ENCODE measurements at regions not wholly inside any gene's neighbourhood (a gene's known extent, or its start where the extent isn't known, plus 50 kb on each side); places are given as distances from the start of the nearest gene placed in this dataset.

DNA sequence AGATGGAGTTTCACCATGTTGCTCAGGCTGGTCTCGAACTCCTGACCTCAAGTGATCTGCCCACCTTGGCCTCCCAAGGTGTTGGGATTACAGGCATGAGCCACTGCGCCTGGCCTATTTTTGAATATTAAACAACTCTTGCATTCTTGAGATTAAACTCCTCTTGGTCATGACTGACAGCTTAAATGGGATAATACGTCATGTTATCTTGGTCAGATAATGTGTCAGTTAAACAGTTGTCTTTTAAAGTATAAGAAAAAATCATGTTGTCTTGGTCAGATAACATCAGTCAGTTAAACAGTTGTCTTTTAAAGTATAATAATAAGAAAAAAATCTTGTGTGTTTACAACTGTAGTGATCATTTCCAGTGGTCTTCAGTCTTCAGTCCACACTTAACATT lies 73.6 kb upstream of the SYPL1 start:
- DNase-seq (ENCODE audit: low spot score): no peak
- no peaks in the 10 kb centered on the region for H3K27me3 ChIP-seq (ENCODE audit: insufficient read depth, poor library complexity, severe bottlenecking)

DNA sequence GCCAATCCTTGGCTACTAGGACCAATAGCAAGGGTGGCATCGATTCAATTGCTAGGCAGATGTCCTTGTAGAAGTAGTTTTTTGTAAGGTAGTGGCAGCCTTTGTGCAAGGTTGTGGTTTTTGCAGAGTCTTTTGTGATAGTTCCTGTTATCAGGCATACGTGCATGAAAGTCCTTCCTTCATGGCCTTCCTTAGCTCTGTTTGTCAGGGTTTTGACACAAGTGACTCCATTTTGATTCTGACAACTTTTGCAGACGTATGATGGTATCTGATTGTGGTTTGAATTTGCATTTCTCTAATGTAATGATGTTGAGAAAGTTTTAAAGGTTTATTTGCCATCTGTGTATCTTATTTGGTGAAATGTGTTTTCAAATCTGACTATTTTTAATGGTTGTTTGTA lies 71.8 kb upstream of the SYPL1 start:
- Histone ChIP-seq H3K4me1 (ENCODE audit: insufficient read depth, poor library complexity, severe bottlenecking) (peaks cover 8% of the 10 kb centered on the region), H3K4me3 (ENCODE audit: severe bottlenecking) (no peak overlapping the region), H3K9me3 (ENCODE audit: severe bottlenecking) (no peaks in the 10 kb centered on the region), H3K27me3 (ENCODE audit: insufficient read depth, poor library complexity, severe bottlenecking) (no peaks in the 10 kb centered on the region), H3K36me3 (ENCODE audit: low read depth) (no peaks in the 10 kb centered on the region), H3K27ac (ENCODE audit: poor library complexity, severe bottlenecking) (no peak overlapping the region)
- DNase-seq (ENCODE audit: low spot score) (no peak), ATAC-seq (ENCODE audit: low read depth) (no peak)
- TF ChIP-seq, protein P1, sequence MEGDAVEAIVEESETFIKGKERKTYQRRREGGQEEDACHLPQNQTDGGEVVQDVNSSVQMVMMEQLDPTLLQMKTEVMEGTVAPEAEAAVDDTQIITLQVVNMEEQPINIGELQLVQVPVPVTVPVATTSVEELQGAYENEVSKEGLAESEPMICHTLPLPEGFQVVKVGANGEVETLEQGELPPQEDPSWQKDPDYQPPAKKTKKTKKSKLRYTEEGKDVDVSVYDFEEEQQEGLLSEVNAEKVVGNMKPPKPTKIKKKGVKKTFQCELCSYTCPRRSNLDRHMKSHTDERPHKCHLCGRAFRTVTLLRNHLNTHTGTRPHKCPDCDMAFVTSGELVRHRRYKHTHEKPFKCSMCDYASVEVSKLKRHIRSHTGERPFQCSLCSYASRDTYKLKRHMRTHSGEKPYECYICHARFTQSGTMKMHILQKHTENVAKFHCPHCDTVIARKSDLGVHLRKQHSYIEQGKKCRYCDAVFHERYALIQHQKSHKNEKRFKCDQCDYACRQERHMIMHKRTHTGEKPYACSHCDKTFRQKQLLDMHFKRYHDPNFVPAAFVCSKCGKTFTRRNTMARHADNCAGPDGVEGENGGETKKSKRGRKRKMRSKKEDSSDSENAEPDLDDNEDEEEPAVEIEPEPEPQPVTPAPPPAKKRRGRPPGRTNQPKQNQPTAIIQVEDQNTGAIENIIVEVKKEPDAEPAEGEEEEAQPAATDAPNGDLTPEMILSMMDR (IDR thresholded peaks at IDR 0.05; ENCODE audit: poor library complexity, severe bottlenecking): no peak

More for the DNA sequence above, 73.6 kb upstream of the SYPL1 start:
- no peaks in the 10 kb centered on the region for H3K36me3 ChIP-seq (ENCODE audit: low read depth)
- no peak for ATAC-seq (ENCODE audit: low read depth)
- no peak overlapping the region for H3K4me3 ChIP-seq (ENCODE audit: severe bottlenecking)
- H3K9me3 ChIP-seq (ENCODE audit: severe bottlenecking): no peaks in the 10 kb centered on the region
- TF ChIP-seq, protein P1 (IDR thresholded peaks at IDR 0.05; ENCODE audit: poor library complexity, severe bottlenecking): no peak
- H3K4me1 ChIP-seq (ENCODE audit: insufficient read depth, poor library complexity, severe bottlenecking): peaks cover 8% of the 10 kb centered on the region
- no peak overlapping the region for H3K27ac ChIP-seq (ENCODE audit: poor library complexity, severe bottlenecking)

- ATAC-seq (ENCODE audit: low read depth): no peak
These were observed 70.8 kb upstream of the SYPL1 start for GRCh38 chr7:106182904-106183303.

DNA sequence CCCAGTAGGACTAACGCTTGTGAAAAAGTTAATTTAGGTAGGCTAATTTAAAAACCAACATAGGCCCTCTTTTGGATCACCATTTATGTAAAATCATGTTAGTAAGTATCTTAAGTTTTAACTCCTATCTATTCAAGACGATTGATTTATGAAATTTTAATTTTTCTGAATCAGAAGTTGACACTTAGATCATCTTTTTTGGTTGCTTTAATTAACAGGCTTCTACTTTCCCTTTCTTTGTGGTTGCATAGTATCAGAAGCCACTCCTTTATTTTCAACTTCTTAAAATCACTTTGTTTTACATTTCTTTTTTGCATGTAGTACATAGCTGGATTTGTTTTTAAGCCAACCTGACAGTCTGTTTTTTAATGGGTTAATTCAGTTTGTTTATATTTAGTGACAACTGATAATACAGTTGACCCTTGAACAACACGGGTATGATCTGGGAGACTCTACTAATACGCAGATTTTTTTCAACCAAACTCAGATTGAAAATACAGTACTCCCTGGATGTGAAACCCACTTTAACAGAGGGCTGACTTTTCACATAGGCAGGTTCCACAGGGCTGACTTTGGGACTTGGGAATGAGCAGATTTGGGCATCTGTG lies 69.7 kb upstream of the SYPL1 start:
- TF ChIP-seq, protein P1 (IDR thresholded peaks at IDR 0.05; ENCODE audit: poor library complexity, severe bottlenecking): no peak
- H3K9me3 ChIP-seq (ENCODE audit: severe bottlenecking): no peaks in the 10 kb centered on the region
- H3K36me3 ChIP-seq (ENCODE audit: low read depth): no peaks in the 10 kb centered on the region
- H3K4me3 ChIP-seq (ENCODE audit: severe bottlenecking): no peak overlapping the region
- H3K4me1 ChIP-seq (ENCODE audit: insufficient read depth, poor library complexity, severe bottlenecking): no peaks in the 10 kb centered on the region
- DNase-seq (ENCODE audit: low spot score) (no peak), ATAC-seq (ENCODE audit: low read depth) (no peak)
- H3K27me3 ChIP-seq (ENCODE audit: insufficient read depth, poor library complexity, severe bottlenecking): no peaks in the 10 kb centered on the region
- no peak overlapping the region for H3K27ac ChIP-seq (ENCODE audit: poor library complexity, severe bottlenecking)

More at GRCh38 chr7:106182904-106183303, 70.8 kb upstream of the SYPL1 start:
- no peak overlapping the region for H3K4me3 ChIP-seq (ENCODE audit: severe bottlenecking)
- no peak for DNase-seq (ENCODE audit: low spot score)
- no peaks in the 10 kb centered on the region for H3K9me3 ChIP-seq (ENCODE audit: severe bottlenecking)
- H3K27ac ChIP-seq (ENCODE audit: poor library complexity, severe bottlenecking): no peak overlapping the region
- peaks cover 6% of the 10 kb centered on the region for H3K4me1 ChIP-seq (ENCODE audit: insufficient read depth, poor library complexity, severe bottlenecking)
- H3K36me3 ChIP-seq (ENCODE audit: low read depth): no peaks in the 10 kb centered on the region
- TF ChIP-seq, protein P1 (IDR thresholded peaks at IDR 0.05; ENCODE audit: poor library complexity, severe bottlenecking): no peak
- no peaks in the 10 kb centered on the region for H3K27me3 ChIP-seq (ENCODE audit: insufficient read depth, poor library complexity, severe bottlenecking)

GRCh38 chr7:106180721-106181120 lies 68.6 kb upstream of the SYPL1 start:
- ATAC-seq (ENCODE audit: low read depth) (no peak), DNase-seq (ENCODE audit: low spot score) (no peak)
- no peak overlapping the region for H3K27ac ChIP-seq (ENCODE audit: poor library complexity, severe bottlenecking)

More at GRCh38 chr7:106180721-106181120, 68.6 kb upstream of the SYPL1 start:
- TF ChIP-seq, protein P1 (IDR thresholded peaks at IDR 0.05; ENCODE audit: poor library complexity, severe bottlenecking): no peak
- Histone ChIP-seq H3K4me3 (ENCODE audit: severe bottlenecking) (no peak overlapping the region), H3K36me3 (ENCODE audit: low read depth) (no peaks in the 10 kb centered on the region), H3K27me3 (ENCODE audit: insufficient read depth, poor library complexity, severe bottlenecking) (no peaks in the 10 kb centered on the region), H3K9me3 (ENCODE audit: severe bottlenecking) (no peaks in the 10 kb centered on the region), H3K4me1 (ENCODE audit: insufficient read depth, poor library complexity, severe bottlenecking) (no peaks in the 10 kb centered on the region)

All from RWPE2 (cell line).